Suppressor macrophage (primary cell): ENCODE measurements at regions not wholly inside any gene's neighbourhood (a gene's known extent, or its start where the extent isn't known, plus 50 kb on each side); places are given as distances from the start of the nearest gene placed in this dataset.
"Not testable (repeated sequence)": the region's sequence is repeated elsewhere in the genome, so short reads cannot be mapped to it uniquely, and the experiment has no call there.

Experiments used
- DNase-seq, 4 experiments: peaks; one replicate each; pipeline ENCODE4 v3.0.0-alpha.2; 2020 to 2022

- no peak for DNase-seq
Measured at GRCh38 chr14:53247596-53248370, 94.7 kb upstream of the DDHD1 start.

GRCh38 chr14:53242898-53243297, 89.8 kb upstream of the DDHD1 start:
- not testable (repeated sequence) for DNase-seq

GRCh38 chr14:53237488-53237887, 84.4 kb upstream of the DDHD1 start:
- no peak for DNase-seq

GRCh38 chr14:53236708-53237107, 83.6 kb upstream of the DDHD1 start:
- DNase-seq = no peak

- DNase-seq = peak in 2 of 4 experiments; percentile 3 to 6
Measured at GRCh38 chr14:53231171-53231570, 78.0 kb upstream of the DDHD1 start.

GRCh38 chr14:53228966-53229365, 75.8 kb upstream of the DDHD1 start:
- no peak for DNase-seq

- no peak for DNase-seq
Measured at GRCh38 chr14:53227154-53227718, 74.1 kb upstream of the DDHD1 start.

- DNase-seq = no peak
Measured at GRCh38 chr14:53226553-53226952, 73.4 kb upstream of the DDHD1 start.

- no peak for DNase-seq
Measured at GRCh38 chr14:53220914-53221313, 67.8 kb upstream of the DDHD1 start.

GRCh38 chr14:53218161-53218560, 65.0 kb upstream of the DDHD1 start:
- DNase-seq = no peak

GRCh38 chr14:53217316-53217994, 64.3 kb upstream of the DDHD1 start:
- DNase-seq = peak; percentile 84 to 94 (median 90)

GRCh38 chr14:53216955-53217315, 63.8 kb upstream of the DDHD1 start:
- not testable (repeated sequence) for DNase-seq

GRCh38 chr14:53216478-53216877, 63.4 kb upstream of the DDHD1 start:
- DNase-seq = not testable (repeated sequence)

GRCh38 chr14:53215101-53215500, 62.0 kb upstream of the DDHD1 start:
- DNase-seq = no peak

- no peak for DNase-seq
Measured at GRCh38 chr14:53214384-53214783, 61.3 kb upstream of the DDHD1 start.

GRCh38 chr14:53213761-53214160, 60.6 kb upstream of the DDHD1 start:
- DNase-seq = no peak

- DNase-seq = peak; percentile 42 to 77 (median 56)
Measured at GRCh38 chr14:53209370-53209769, 56.2 kb upstream of the DDHD1 start.
